Heart left ventricle (tissue), 16 donors: ENCODE measurements at regions not wholly inside any gene's neighbourhood (a gene's known extent, or its start where the extent isn't known, plus 50 kb on each side); places are given as distances from the start of the nearest gene placed in this dataset.

Experiments used
- ATAC-seq, 4 donors: fragments of 200-7000 bp; cut with Tn5 transposase; one replicate each; pipeline ENCODE4 v1.9.1; 2020 to 2022; ENCODE audit warnings: moderate library complexity in 4 of 4, mild to moderate bottlenecking in 3 of 4, moderate number of reproducible peaks in 1 of 4
- DNase-seq, 5 donors: peaks; one replicate each; pipeline ENCODE4 v3.0.0-alpha.2; 2020
- H3K27ac ChIP-seq, 12 donors: fragments of 200-600 bp; sonication (generic) in 4 of 12; one replicate each; pipeline versions ENCODE4 v1.5.0 to v1.8.0; 2016 to 2022; ENCODE audit warnings: mild to moderate bottlenecking in 2 of 12
- H3K27me3 ChIP-seq, 9 donors: fragments of 200-600 bp; sonication (generic) in 2 of 9; one replicate each; pipeline versions ENCODE4 v1.5.1 to v1.8.0; 2016 to 2022; ENCODE audit warnings: mild to moderate bottlenecking in 3 of 9
- H3K36me3 ChIP-seq, 9 donors: fragments of 200-600 bp; sonication (generic) in 2 of 9; one replicate each; pipeline versions ENCODE4 v1.5.0 to v1.8.0; 2018 to 2022; ENCODE audit warnings: mild to moderate bottlenecking in 2 of 9
- H3K4me1 ChIP-seq, 12 donors: fragments of 200-600 bp; sonication (generic) in 4 of 12; one replicate each; pipeline versions ENCODE4 v1.5.0 to v1.8.0; 2016 to 2022; ENCODE audit warnings: mild to moderate bottlenecking in 3 of 12
- H3K4me3 ChIP-seq, 12 donors: fragments of 200-600 bp; sonication (generic) in 4 of 12; one replicate each; pipeline versions ENCODE4 v1.5.0 to v1.8.0; 2017 to 2022; ENCODE audit warnings: mild to moderate bottlenecking in 9 of 12, moderate library complexity in 4 of 12
- H3K9me3 ChIP-seq, 12 donors: fragments of 200-600 bp; sonication (generic) in 4 of 12; one replicate each; pipeline versions ENCODE4 v1.5.0 to v1.8.0; 2016 to 2022; ENCODE audit warnings: mild to moderate bottlenecking in 1 of 12
- CTCF ChIP-seq, 12 donors: fragments of 200-600 bp; sonication (generic) in 4 of 12; IDR thresholded peaks; one replicate each; pipeline versions ENCODE4 v1.5.0 to v1.8.0; 2018 to 2022; ENCODE audit warnings: antibody characterized with exemption in 12 of 12, mild to moderate bottlenecking in 5 of 12
- POLR2A ChIP-seq, 2 donors: fragments of 450-650 bp; IDR thresholded peaks; one replicate each; pipeline ENCODE4 v1.6.1; 2017; ENCODE audit warnings: antibody characterized with exemption in 2 of 2, mild to moderate bottlenecking in 2 of 2, moderate library complexity in 2 of 2
- WGBS, 4 donors: extraction: QIAGEN DNeasy Blood & Tissue Kit in 2 of 4; methylation state at CpG; one replicate each; pipeline versions ENCODE4 v1.1.5 to v1.1.7; 2013 to 2018; 5-methylcytosine and 5-hydroxymethylcytosine counted together
- intact Hi-C, 10 donors: fragments of 100-400 bp; cut with DNase I; formaldehyde crosslinking; loops; one replicate each; pipeline versions ENCODE4 v1.11.1 to v1.14.2; 2022
- donor health status: ischemic (EF 13 %, LVEDD 7.1; RV severe dilation, severe dysfunction).
- donor health status: healthy with polysubstance abuse.
- donor health status: DM: no; HTN: yes; CAD: no.
- donor health status: DM: no; HTN: no; CAD: no.
- donor health status: ischemic (EF 25% LVEDD 6.9; RV normal size, moderate dysfunction).
- donor health status: ischemic (EF 25% LVEDD 5.7; RV mildly dilated, moderate dysfunction).
- donor health status: healthy.
- donor health status: DM: yes; HTN: yes; CAD: no.
- donor health status: ischemic (EF 35%, LVEDD 5.7; RV mildly dilated, moderate dysfunction).
- donor health status: nonischemic (EF 11% LVEDD 7.7; RV severe dilation, severe dysfunction).
- donor health status: DM: yes; HTN: yes; CAD: no.
- donor health status: PGD.
- donor health status: ischemic (EF 29% LVEDD 5.4; RV normal size, mild dysfunction).
- donor health status: nonischemic (EF 23%, LVEDD 6.1; RV moderate dilation, normal function).

DNA sequence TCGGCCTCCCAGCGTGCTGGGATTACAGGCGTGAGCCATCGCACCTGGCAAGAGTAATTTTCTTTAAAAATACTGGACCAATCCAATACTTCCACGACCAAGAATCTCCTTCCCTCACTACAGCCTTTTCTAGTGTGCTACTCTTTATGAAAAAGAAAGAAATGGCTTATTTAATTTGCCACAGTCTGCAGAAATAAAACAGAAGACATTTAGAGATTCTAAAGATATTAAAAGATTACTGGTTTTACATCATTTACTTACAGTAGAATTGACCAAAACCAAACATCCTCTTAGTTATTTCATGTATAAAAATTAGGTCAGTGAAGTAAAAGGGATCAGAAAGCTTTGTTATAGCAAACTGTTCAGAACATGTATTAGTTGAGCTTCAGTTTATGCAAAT lies 679.6 kb downstream of the MAT2B start:
- no peak overlapping the region for H3K27ac ChIP-seq
- no peak for ATAC-seq
- H3K27me3 ChIP-seq: no peaks in the 10 kb centered on the region
- H3K4me1 ChIP-seq: peaks cover 0 to 15% (median 0%) of the 10 kb centered on the region in 12 donors
- 89 to 93% (median 91%) methylated on average over 5 of the region's 5 CpGs for WGBS, 4 donors
- TF ChIP-seq POLR2A (IDR thresholded peaks at IDR 0.05) (no peak), CTCF (IDR thresholded peaks at IDR 0.05) (no peak)
- DNase-seq: no peak
- H3K4me3 ChIP-seq: no peak overlapping the region
- intact Hi-C loops: no loop called here
- H3K36me3 ChIP-seq: no peaks in the 10 kb centered on the region
- H3K9me3 ChIP-seq: no peaks in the 10 kb centered on the region

DNA sequence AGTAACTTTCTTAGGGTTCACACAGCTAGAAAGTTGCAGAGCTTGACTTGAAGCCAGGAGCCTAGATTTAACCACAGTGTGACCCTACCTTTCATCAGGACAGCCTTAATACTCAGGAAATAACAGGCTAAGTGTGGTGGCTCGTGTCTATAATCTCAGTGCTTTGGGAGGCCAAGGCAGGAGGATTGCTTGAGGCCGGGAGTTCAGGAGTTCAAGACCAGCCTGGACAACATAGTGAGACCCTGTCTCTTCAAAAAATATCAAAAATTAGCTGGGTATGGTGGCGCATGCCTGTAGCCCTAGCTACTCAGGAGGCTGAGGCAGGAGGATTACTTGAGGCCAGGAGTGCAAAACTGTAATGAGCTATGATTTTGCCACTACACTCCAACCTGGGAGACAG lies 681.1 kb downstream of the MAT2B start:
- Histone ChIP-seq H3K27me3 (no peaks in the 10 kb centered on the region), H3K4me1 (peaks cover 0 to 27% (median 0%) of the 10 kb centered on the region in 12 donors), H3K36me3 (no peaks in the 10 kb centered on the region), H3K9me3 (no peaks in the 10 kb centered on the region), H3K4me3 (no peak overlapping the region), H3K27ac (no peak overlapping the region)
- intact Hi-C loops: no loop called here
- TF ChIP-seq POLR2A (IDR thresholded peaks at IDR 0.05): no peak
- no peak for TF ChIP-seq CTCF (IDR thresholded peaks at IDR 0.05)
- ATAC-seq (no peak), DNase-seq (no peak)
- WGBS, 4 donors: 71 to 83% (median 79%) methylated on average over 3 of the region's 3 CpGs

DNA sequence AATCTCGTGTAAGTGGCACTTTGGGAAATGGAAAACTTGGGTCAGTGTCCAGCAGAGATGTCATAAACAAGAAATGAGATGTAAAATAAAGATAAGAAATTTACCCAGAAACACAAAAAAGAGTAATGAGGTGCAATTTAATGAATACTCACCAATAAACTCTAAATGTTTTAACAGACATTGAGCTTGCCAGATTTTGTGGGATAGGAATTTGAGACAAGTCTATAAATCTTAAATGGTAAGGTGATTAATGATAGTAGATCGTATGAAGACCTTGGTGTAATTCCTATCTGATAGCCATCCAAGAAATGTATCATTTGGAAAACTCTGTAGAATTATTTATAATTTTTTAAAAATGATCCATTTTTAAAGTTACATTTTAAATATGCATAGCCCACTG lies 682.4 kb downstream of the MAT2B start:
- H3K4me1 ChIP-seq: peaks cover 0 to 34% (median 0%) of the 10 kb centered on the region in 12 donors
- H3K27me3 ChIP-seq: no peaks in the 10 kb centered on the region
- no peak overlapping the region for H3K4me3 ChIP-seq
- intact Hi-C loops: no loop called here
- no peak overlapping the region for H3K27ac ChIP-seq
- no peaks in the 10 kb centered on the region for H3K36me3 ChIP-seq
- 60 to 73% (median 63%) methylated on average over 2 of the region's 2 CpGs for WGBS, 4 donors
- H3K9me3 ChIP-seq: no peaks in the 10 kb centered on the region
- ATAC-seq (no peak), DNase-seq (no peak)
- TF ChIP-seq POLR2A (IDR thresholded peaks at IDR 0.05): no peak
- no peak for TF ChIP-seq CTCF (IDR thresholded peaks at IDR 0.05)

- no peak for TF ChIP-seq CTCF (IDR thresholded peaks at IDR 0.05)
- no peak for TF ChIP-seq POLR2A (IDR thresholded peaks at IDR 0.05)
- Histone ChIP-seq H3K36me3 (no peaks in the 10 kb centered on the region), H3K27me3 (no peaks in the 10 kb centered on the region), H3K27ac (peak overlapping the region in 5 of 12 donors; percentile 19 to 56 (median 50)), H3K4me1 (peaks cover 0 to 34% (median 0%) of the 10 kb centered on the region in 12 donors), H3K9me3 (no peaks in the 10 kb centered on the region), H3K4me3 (no peak overlapping the region)
- ATAC-seq: peak; percentile 83 to 88 (median 86)
- peak in 1 of 5 donors; percentile 12 for DNase-seq
- intact Hi-C loops: no loop called here
- WGBS, 4 donors: 5 to 16% (median 8%) methylated on average over 4 of the region's 4 CpGs
Observed at GRCh38 chr5:164188733-164189148, 683.3 kb downstream of the MAT2B start.
